RWPE2 (cell line): ENCODE measurements at regions not wholly inside any gene's neighbourhood (a gene's known extent, or its start where the extent isn't known, plus 50 kb on each side); places are given as distances from the start of the nearest gene placed in this dataset.
A peak's percentile ranks its signal among the peaks of the same experiment; 100 is the strongest.

ENCODE experiments used
- ATAC-seq: fragments of 200-7000 bp; cut with Tn5 transposase; 3 replicates; pipeline ENCODE4 v1.9.1; 2021; ENCODE audit warnings: low read depth
- DNase-seq: peaks from one replicate; pipeline ENCODE4 v3.0.0-alpha.2; 2020; ENCODE audit warnings: low spot score
- H3K27ac ChIP-seq: fragments of 450-650 bp; 2 replicates; pipeline ENCODE4 v1.5.1; 2017; ENCODE audit warnings: mild to moderate bottlenecking; ENCODE audit not compliant: poor library complexity, severe bottlenecking
- H3K27me3 ChIP-seq: fragments of 250-450 bp; sonication (Bioruptor Pico); 2 replicates; pipeline ENCODE4 v1.5.1; 2021; ENCODE audit warnings: mild to moderate bottlenecking, moderate library complexity; ENCODE audit not compliant: insufficient read depth, poor library complexity, severe bottlenecking
- H3K36me3 ChIP-seq: fragments of 250-450 bp; sonication (Bioruptor Pico); 2 replicates; pipeline ENCODE4 v1.5.1; 2020; ENCODE audit warnings: low read depth, mild to moderate bottlenecking, moderate library complexity
- H3K4me1 ChIP-seq: fragments of 250-450 bp; sonication (Bioruptor Pico); 2 replicates; pipeline ENCODE4 v1.5.1; 2021; ENCODE audit warnings: mild to moderate bottlenecking, moderate library complexity; ENCODE audit not compliant: insufficient read depth, poor library complexity, severe bottlenecking
- H3K4me3 ChIP-seq: fragments of 250-450 bp; sonication (Bioruptor Pico); 2 replicates; pipeline ENCODE4 v1.5.1; 2021; ENCODE audit warnings: mild to moderate bottlenecking, moderate library complexity; ENCODE audit not compliant: severe bottlenecking
- H3K9me3 ChIP-seq: fragments of 250-450 bp; sonication (Bioruptor Pico); 2 replicates; pipeline ENCODE4 v1.5.1; 2021; ENCODE audit warnings: mild to moderate bottlenecking, moderate library complexity; ENCODE audit not compliant: severe bottlenecking
- TF ChIP-seq, protein P1 (sequence below): fragments of 450-650 bp; IDR thresholded peaks from one replicate; pipeline ENCODE4 v1.5.1; 2017; ENCODE audit warnings: mild to moderate bottlenecking, moderate library complexity; ENCODE audit not compliant: poor library complexity, severe bottlenecking

DNA sequence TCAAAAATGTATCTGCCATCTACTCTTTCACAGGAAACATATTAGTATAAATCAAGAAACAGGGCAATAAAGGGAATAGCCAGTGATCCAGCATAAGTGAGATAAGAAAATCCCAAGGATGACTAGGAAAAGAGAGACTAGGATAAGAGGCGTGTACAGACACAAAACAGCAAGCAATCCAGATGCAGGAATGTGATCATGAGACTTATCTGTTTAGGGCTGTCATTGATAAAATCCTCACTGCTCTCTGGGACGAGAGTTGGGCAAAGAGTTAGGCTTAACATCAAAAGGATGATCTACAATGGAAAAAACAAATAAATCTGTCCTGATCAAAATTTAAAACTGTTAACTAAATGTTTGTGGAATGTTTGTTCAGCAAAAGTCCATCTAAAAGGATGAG is 1156.8 kb upstream of the C9orf72 start:
- no peak overlapping the region for H3K4me3 ChIP-seq
- no peaks in the 10 kb centered on the region for H3K4me1 ChIP-seq
- H3K9me3 ChIP-seq = no peaks in the 10 kb centered on the region
- ATAC-seq (no peak), DNase-seq (no peak)
- no peak overlapping the region for H3K27ac ChIP-seq
- H3K36me3 ChIP-seq = no peaks in the 10 kb centered on the region
- TF ChIP-seq, protein P1, sequence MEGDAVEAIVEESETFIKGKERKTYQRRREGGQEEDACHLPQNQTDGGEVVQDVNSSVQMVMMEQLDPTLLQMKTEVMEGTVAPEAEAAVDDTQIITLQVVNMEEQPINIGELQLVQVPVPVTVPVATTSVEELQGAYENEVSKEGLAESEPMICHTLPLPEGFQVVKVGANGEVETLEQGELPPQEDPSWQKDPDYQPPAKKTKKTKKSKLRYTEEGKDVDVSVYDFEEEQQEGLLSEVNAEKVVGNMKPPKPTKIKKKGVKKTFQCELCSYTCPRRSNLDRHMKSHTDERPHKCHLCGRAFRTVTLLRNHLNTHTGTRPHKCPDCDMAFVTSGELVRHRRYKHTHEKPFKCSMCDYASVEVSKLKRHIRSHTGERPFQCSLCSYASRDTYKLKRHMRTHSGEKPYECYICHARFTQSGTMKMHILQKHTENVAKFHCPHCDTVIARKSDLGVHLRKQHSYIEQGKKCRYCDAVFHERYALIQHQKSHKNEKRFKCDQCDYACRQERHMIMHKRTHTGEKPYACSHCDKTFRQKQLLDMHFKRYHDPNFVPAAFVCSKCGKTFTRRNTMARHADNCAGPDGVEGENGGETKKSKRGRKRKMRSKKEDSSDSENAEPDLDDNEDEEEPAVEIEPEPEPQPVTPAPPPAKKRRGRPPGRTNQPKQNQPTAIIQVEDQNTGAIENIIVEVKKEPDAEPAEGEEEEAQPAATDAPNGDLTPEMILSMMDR = no peak
- H3K27me3 ChIP-seq = no peaks in the 10 kb centered on the region

DNA sequence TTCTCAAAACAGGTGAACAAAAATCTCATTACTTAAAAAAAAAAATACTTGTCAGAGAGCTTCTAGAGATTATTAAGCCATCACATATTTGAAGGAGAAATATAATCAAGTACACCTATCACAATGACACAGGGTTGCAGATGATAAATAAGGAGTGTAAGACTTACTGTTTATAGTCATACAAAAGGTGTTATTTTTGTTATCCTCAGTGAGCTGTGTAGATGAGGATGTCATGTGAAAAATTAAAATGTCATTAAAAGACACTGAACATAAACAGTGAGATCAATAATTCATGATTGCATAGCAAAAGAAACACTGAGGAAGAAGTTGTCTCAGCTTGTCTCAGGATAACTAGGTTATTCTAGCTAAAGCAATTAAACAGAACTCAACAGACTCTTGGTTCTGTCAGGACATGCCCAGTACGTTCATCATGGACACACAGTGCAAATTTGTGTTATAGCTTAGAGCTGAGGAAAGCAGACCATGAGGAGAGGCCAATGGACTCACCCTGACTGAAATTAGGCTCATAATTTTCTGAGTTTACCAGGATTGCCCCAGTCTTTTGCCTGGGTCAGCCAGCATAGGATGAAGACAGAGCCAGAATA is 1162.6 kb upstream of the C9orf72 start:
- Histone ChIP-seq H3K27ac (no peak overlapping the region), H3K27me3 (no peaks in the 10 kb centered on the region), H3K4me1 (peaks cover 6% of the 10 kb centered on the region), H3K4me3 (no peak overlapping the region), H3K9me3 (no peaks in the 10 kb centered on the region), H3K36me3 (no peaks in the 10 kb centered on the region)
- ATAC-seq (peak; percentile 54; the same call in 2 of the 3 replicates), DNase-seq (no peak)
- TF ChIP-seq, protein P1 = no peak

DNA sequence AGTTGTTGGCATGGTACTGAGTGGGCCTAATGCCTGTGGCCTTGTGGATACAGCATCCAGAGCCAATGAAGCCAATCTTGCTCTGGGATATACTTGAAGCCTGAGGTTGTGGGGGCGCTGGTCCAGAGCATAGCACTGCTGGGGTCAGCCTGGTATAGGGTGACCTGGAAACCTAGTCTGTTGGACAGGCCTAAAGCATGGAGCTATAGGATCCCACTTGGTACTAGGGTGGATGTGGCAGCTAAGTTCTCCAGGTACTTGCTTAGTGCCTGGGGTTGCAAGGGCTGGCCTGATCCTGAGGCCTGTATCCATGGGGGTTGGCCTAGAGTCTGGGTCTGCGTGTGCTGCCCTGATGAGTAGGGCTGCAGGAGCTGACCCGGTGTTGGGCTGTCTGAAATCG is 1168.2 kb upstream of the C9orf72 start:
- Histone ChIP-seq H3K36me3 (no peaks in the 10 kb centered on the region), H3K27me3 (no peaks in the 10 kb centered on the region), H3K9me3 (no peaks in the 10 kb centered on the region), H3K4me3 (no peak overlapping the region), H3K27ac (no peak overlapping the region), H3K4me1 (no peaks in the 10 kb centered on the region)
- TF ChIP-seq, protein P1 = no peak
- ATAC-seq = no peak
- DNase-seq = no peak

DNA sequence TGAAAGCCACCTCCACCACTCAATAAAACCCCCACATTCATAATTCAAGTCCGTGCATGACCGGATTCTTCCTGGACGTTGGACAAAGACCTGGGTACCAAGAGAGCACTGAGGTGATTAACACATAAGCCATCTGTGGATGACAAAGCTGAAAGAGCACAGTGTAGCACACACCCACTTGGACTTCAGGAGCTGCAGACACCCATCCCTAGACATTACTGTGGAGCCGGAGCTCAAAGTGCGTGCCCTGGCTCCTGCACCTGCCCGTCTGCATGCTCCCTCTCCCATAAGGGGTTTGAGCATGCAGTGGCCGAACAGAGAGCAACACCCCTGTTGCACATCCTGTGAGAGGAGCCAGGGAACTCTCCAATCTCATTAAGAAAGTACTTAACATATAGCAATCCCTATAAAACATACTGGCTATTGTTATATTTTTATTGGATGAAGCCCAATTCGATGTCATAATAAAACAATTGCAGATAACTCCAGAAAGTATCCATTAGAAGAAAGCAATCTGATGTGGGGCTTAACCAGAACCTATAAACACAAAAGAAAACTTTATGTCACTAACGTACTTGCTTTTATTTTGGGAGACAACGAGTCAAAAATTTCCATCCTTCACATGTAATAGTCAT is 1174.2 kb upstream of the C9orf72 start:
- Histone ChIP-seq H3K27me3 (no peaks in the 10 kb centered on the region), H3K27ac (no peak overlapping the region), H3K4me1 (no peaks in the 10 kb centered on the region), H3K9me3 (no peaks in the 10 kb centered on the region), H3K36me3 (no peaks in the 10 kb centered on the region), H3K4me3 (no peak overlapping the region)
- no peak for DNase-seq
- peak; percentile 17; the same call in 1 of the 3 replicates for ATAC-seq
- TF ChIP-seq, protein P1 = no peak

DNA sequence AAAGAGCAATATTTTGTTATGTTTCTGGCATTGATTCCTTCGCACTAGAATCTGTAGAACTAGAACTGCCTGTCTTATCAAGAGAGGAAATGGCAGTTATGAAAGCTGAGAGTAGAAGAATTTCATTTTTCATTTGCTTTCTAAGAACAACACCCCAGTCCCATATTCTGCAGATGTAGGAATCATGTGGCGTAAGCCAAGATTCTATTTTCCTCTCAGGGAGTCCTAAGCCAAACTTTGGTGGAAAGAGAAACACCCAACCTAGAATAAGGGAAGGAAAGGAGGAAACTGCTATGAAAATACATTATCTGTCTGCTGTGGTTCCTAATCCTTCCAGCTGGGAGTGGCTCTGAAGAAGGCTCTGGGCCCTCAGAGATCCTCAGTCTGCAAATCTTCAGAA is 1176.9 kb upstream of the C9orf72 start:
- Histone ChIP-seq H3K4me1 (no peaks in the 10 kb centered on the region), H3K27ac (no peak overlapping the region), H3K36me3 (no peaks in the 10 kb centered on the region), H3K9me3 (no peaks in the 10 kb centered on the region), H3K4me3 (no peak overlapping the region), H3K27me3 (no peaks in the 10 kb centered on the region)
- ATAC-seq (no peak), DNase-seq (no peak)
- TF ChIP-seq, protein P1 = no peak
